A549 (cell line): ENCODE measurements at regions not wholly inside any gene's neighbourhood (a gene's known extent, or its start where the extent isn't known, plus 50 kb on each side); places are given as distances from the start of the nearest gene placed in this dataset.

Experiments used
- ATAC-seq, 2 experiments: fragments of 200-7000 bp in 1 of 2; fragments of >200 bp in 1 of 2; cut with Nextera tagmentation in 1 of 2; cut with Tn5 transposase in 1 of 2; 3 replicates each; pipeline versions ENCODE4 v1.8.0 to v1.9.1; 2018 to 2020; ENCODE audit warnings: mild to moderate bottlenecking in 1 of 2, moderate library complexity in 1 of 2
- CTCF ChIA-PET: fragments of 300-600 bp; sonication (Branson Sonifier 250); formaldehyde crosslinking; extraction: SDS; loops from one replicate; lab custom pipeline; 2021; ENCODE audit warnings: antibody characterized with exemption, inconsistent platforms; lab: Yijun Ruan, JAX
- POLR2A ChIA-PET: fragments of 350-600 bp; formaldehyde crosslinking; extraction: SDS; loops from one replicate; lab custom pipeline; 2021; ENCODE audit warnings: antibody characterized with exemption, inconsistent platforms; lab: Yijun Ruan, JAX
- DNase-seq, 2 experiments: peaks; one replicate each; pipeline versions ENCODE4 v3.0.0 to v3.0.0-alpha.2; 2011 to 2016; ENCODE audit warnings: low read depth in 1 of 2, low spot score in 1 of 2
- FAIRE-seq: peaks from 2 replicates; lab custom pipeline; 2011; peaks lifted over from hg19 to GRCh38; lab: Jason Lieb, UNC
- H3K27ac ChIP-seq, 2 experiments: fragments of >200 bp; sonication (Bioruptor Twin); formaldehyde crosslinking; 3 replicates each; pipeline ENCODE4 v1.5.1; 2016 to 2017
- H3K4me1 ChIP-seq: fragments of >200 bp; sonication (Bioruptor Twin); formaldehyde crosslinking; 3 replicates; pipeline ENCODE4 v1.6.1; 2016
- H3K4me2 ChIP-seq: fragments of >200 bp; sonication (Bioruptor Twin); formaldehyde crosslinking; 3 replicates; pipeline ENCODE4 v1.6.1; 2016
- H3K4me3 ChIP-seq: fragments of >200 bp; sonication (Bioruptor Twin); formaldehyde crosslinking; 3 replicates; pipeline ENCODE4 v1.5.1; 2016
- H3K9me3 ChIP-seq: fragments of >200 bp; sonication (Bioruptor Twin); formaldehyde crosslinking; 3 replicates; pipeline ENCODE4 v1.6.1; 2016
- CBX8 ChIP-seq: fragments of 200-600 bp; sonication (generic); IDR thresholded peaks from 2 replicates; pipeline ENCODE4 v1.6.1; 2016
- CEBPB ChIP-seq, 2 experiments: fragments of >200 bp in 1 of 2; sonication (Bioruptor Twin) in 1 of 2; formaldehyde crosslinking in 1 of 2; IDR thresholded peaks; 2 replicates each; pipeline ENCODE4 v1.6.1; 2012 to 2016
- EHMT2 ChIP-seq: fragments of 200-600 bp; sonication (generic); IDR thresholded peaks from 2 replicates; pipeline ENCODE4 v1.6.1; 2016; ENCODE audit warnings: antibody characterized with exemption, low read depth, mild to moderate bottlenecking, moderate library complexity
- FOXS1 ChIP-seq: fragments of 250-450 bp; sonication (Bioruptor Pico); IDR thresholded peaks from 2 replicates; pipeline ENCODE4 v1.5.0; 2020; ENCODE audit warnings: mild to moderate bottlenecking, moderate library complexity
- GATA3 ChIP-seq: IDR thresholded peaks from 2 replicates; pipeline ENCODE4 v1.6.1; 2012; ENCODE audit warnings: borderline replicate concordance
- HOXA7 ChIP-seq: fragments of 250-450 bp; sonication (Bioruptor Pico); IDR thresholded peaks from 2 replicates; pipeline ENCODE4 v1.5.0; 2020; ENCODE audit warnings: mild to moderate bottlenecking, moderate library complexity
- HOXB13 ChIP-seq: fragments of 250-450 bp; sonication (Bioruptor Pico); IDR thresholded peaks from 2 replicates; pipeline ENCODE4 v1.5.0; 2020; ENCODE audit warnings: low read depth, mild to moderate bottlenecking, moderate library complexity
- JUN ChIP-seq, 2 experiments: fragments of >200 bp; sonication (Bioruptor Twin); formaldehyde crosslinking; IDR thresholded peaks; 2 replicates in 1 of 2; 3 replicates in 1 of 2; pipeline ENCODE4 v1.6.1; 2016 to 2017
- JUNB ChIP-seq: fragments of >200 bp; sonication (Bioruptor Twin); formaldehyde crosslinking; IDR thresholded peaks from 2 replicates; pipeline ENCODE4 v1.6.1; 2016
- MYC ChIP-seq: IDR thresholded peaks from 2 replicates; pipeline ENCODE4 v1.6.1; 2012; ENCODE audit warnings: mild to moderate bottlenecking, inconsistent platforms, low read length, improper control_type of control experiment, borderline replicate concordance
- NFE2L2 ChIP-seq: fragments of 150-350 bp; conservative IDR thresholded peaks from 2 replicates; pipeline ENCODE4 v1.6.1; 2014; ENCODE audit warnings: low read length
- PHF8 ChIP-seq: fragments of 200-600 bp; sonication (generic); IDR thresholded peaks from 2 replicates; pipeline ENCODE4 v1.6.1; 2016; ENCODE audit warnings: low read depth, mild to moderate bottlenecking, antibody characterized with exemption, moderate library complexity, borderline replicate concordance
- POLR2A ChIP-seq: IDR thresholded peaks from 2 replicates; pipeline ENCODE4 v1.6.1; 2012; ENCODE audit warnings: mild to moderate bottlenecking, low read length
- RCOR1 ChIP-seq: fragments of 150-350 bp; IDR thresholded peaks from 2 replicates; pipeline ENCODE4 v1.6.1; 2014; ENCODE audit warnings: antibody characterized with exemption, low read length, low read depth
- RFX5 ChIP-seq: fragments of 450-650 bp; IDR thresholded peaks from 2 replicates; pipeline ENCODE4 v1.7.1; 2014; ENCODE audit warnings: antibody characterized with exemption, mild to moderate bottlenecking, moderate library complexity
- SREBF2 ChIP-seq: fragments of 450-650 bp; IDR thresholded peaks from 2 replicates; pipeline ENCODE4 v1.6.1; 2014; ENCODE audit warnings: mild to moderate bottlenecking, moderate library complexity
- TFCP2L1 ChIP-seq: fragments of 250-450 bp; sonication (Bioruptor Pico); IDR thresholded peaks from 2 replicates; pipeline ENCODE4 v1.5.0; 2021; ENCODE audit warnings: mild to moderate bottlenecking
- TP53 ChIP-seq: fragments of 250-450 bp; sonication (Bioruptor Pico); IDR thresholded peaks from 2 replicates; pipeline ENCODE4 v1.5.0; 2021; ENCODE audit warnings: mild to moderate bottlenecking, moderate library complexity
- ZC3H11A ChIP-seq: fragments of 450-650 bp; IDR thresholded peaks from 2 replicates; pipeline ENCODE4 v1.6.1; 2014; ENCODE audit warnings: antibody characterized with exemption, mild to moderate bottlenecking
- ZNF302 ChIP-seq: fragments of 250-450 bp; sonication (Bioruptor Pico); IDR thresholded peaks from 2 replicates; pipeline ENCODE4 v1.9.0; 2021; ENCODE audit warnings: inconsistent platforms, mild to moderate bottlenecking, moderate library complexity
- ZSCAN20 ChIP-seq: fragments of 250-450 bp; sonication (Bioruptor Pico); IDR thresholded peaks from 2 replicates; pipeline ENCODE4 v1.8.0; 2022; ENCODE audit warnings: mild to moderate bottlenecking, moderate library complexity
- WGBS: methylation state at CpG from one replicate; pipeline ENCODE4 v1.1.6; 2017; ENCODE audit errors: missing lambda C conversion rate; 5-methylcytosine and 5-hydroxymethylcytosine counted together
- TF ChIP-seq, protein P1 (sequence below): fragments of 200-600 bp; sonication (generic); IDR thresholded peaks from 2 replicates; pipeline ENCODE4 v1.6.1; 2016; ENCODE audit warnings: antibody characterized with exemption, mild to moderate bottlenecking, moderate library complexity
- TF ChIP-seq, protein P2 (sequence below): fragments of 250-450 bp; sonication (Bioruptor Pico); IDR thresholded peaks from 2 replicates; pipeline ENCODE4 v1.5.0; 2021; ENCODE audit warnings: mild to moderate bottlenecking, moderate library complexity, borderline replicate concordance
- TF ChIP-seq, protein P3 (sequence below): fragments of 450-650 bp; IDR thresholded peaks from 2 replicates; pipeline ENCODE4 v1.6.1; 2014; ENCODE audit warnings: antibody characterized with exemption
- TF ChIP-seq, protein P4 (sequence below): fragments of 250-450 bp; sonication (Bioruptor Pico); IDR thresholded peaks from 2 replicates; pipeline ENCODE4 v1.5.0; 2020; ENCODE audit warnings: low read depth, mild to moderate bottlenecking, moderate library complexity

DNA sequence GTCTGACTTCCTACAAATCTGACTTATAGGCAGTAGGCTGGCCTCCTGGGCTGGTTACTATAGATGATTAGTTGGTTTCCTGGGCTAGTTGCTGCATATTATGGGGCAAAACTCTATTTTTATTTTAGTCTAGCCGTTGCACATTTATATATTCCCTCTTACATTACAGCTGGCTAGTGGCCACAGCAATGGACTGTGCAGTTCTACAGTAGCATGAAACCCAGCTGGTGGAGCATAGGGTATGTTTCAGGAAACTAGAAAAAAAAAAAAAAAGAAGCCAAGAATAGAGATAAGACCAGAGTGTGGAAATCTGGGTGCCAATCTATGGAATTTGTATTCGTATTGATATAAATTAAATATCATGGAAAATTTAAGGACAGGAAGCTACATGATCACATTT, 304.4 kb upstream of the NBEA start:
- CTCF ChIA-PET = no interaction called here
- TF ChIP-seq NFE2L2 (no peak), EHMT2 (no peak), TP53 (CRISPR knock-in tag) (no peak), HOXB13 (CRISPR knock-in tag) (no peak), FOXS1 (no peak), JUN (IDR thresholded peaks at IDR 0.05) (no peak), JUNB (no peak), ZNF302 (CRISPR knock-in tag) (no peak), TFCP2L1 (CRISPR knock-in tag) (no peak), ZC3H11A (no peak)
- TF ChIP-seq, protein P1, sequence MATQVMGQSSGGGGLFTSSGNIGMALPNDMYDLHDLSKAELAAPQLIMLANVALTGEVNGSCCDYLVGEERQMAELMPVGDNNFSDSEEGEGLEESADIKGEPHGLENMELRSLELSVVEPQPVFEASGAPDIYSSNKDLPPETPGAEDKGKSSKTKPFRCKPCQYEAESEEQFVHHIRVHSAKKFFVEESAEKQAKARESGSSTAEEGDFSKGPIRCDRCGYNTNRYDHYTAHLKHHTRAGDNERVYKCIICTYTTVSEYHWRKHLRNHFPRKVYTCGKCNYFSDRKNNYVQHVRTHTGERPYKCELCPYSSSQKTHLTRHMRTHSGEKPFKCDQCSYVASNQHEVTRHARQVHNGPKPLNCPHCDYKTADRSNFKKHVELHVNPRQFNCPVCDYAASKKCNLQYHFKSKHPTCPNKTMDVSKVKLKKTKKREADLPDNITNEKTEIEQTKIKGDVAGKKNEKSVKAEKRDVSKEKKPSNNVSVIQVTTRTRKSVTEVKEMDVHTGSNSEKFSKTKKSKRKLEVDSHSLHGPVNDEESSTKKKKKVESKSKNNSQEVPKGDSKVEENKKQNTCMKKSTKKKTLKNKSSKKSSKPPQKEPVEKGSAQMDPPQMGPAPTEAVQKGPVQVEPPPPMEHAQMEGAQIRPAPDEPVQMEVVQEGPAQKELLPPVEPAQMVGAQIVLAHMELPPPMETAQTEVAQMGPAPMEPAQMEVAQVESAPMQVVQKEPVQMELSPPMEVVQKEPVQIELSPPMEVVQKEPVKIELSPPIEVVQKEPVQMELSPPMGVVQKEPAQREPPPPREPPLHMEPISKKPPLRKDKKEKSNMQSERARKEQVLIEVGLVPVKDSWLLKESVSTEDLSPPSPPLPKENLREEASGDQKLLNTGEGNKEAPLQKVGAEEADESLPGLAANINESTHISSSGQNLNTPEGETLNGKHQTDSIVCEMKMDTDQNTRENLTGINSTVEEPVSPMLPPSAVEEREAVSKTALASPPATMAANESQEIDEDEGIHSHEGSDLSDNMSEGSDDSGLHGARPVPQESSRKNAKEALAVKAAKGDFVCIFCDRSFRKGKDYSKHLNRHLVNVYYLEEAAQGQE = no peak
- Histone ChIP-seq H3K9me3 (no peaks in the 10 kb centered on the region), H3K4me3 (no peak overlapping the region), H3K4me1 (no peaks in the 10 kb centered on the region), H3K27ac (no peak overlapping the region), H3K4me2 (no peak overlapping the region)
- DNase-seq (no peak), ATAC-seq (no peak), FAIRE-seq (no peak)
- WGBS = 56% methylated on average over 2 of the region's 2 CpGs
- POLR2A ChIA-PET = no interaction called here

DNA sequence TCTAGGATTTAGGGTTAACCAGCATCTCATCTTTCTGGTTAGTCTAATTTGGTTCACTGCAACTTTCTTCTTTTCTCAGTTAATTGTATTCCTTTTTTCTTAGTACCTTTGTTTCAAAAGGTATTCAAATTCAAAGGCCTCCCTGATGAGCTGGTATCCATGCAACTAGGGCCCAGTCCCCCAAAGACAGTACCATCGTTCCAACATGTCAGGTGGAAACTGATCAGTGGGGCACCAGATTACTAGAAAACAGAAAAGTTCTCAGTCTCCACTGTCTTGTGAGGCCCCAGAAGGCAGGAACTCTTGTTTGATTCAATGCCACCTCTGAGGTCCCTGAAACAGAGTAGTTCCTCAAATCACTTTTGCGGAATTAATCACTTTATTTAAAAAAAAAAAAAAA, 303.2 kb upstream of the NBEA start:
- TF ChIP-seq RCOR1 (no peak), ZSCAN20 (no peak), CEBPB (IDR thresholded peaks at IDR 0.05) (no peak), PHF8 (no peak), HOXB13 (CRISPR knock-in tag) (no peak), HOXA7 (CRISPR knock-in tag) (no peak), CBX8 (no peak), RFX5 (no peak), GATA3 (no peak), ZNF302 (CRISPR knock-in tag) (no peak), SREBF2 (no peak)
- TF ChIP-seq, all 56 proteins: peak for 0
- Histone ChIP-seq H3K4me2 (no peak overlapping the region), H3K4me1 (no peaks in the 10 kb centered on the region), H3K27ac (no peak overlapping the region), H3K4me3 (no peak overlapping the region), H3K9me3 (no peaks in the 10 kb centered on the region)
- no peak for ATAC-seq
- no peak for DNase-seq
- ChIA-PET CTCF (no interaction called here), POLR2A (no interaction called here)
- no peak for FAIRE-seq
- WGBS = 97% methylated on average over 2 of the region's 2 CpGs

DNA sequence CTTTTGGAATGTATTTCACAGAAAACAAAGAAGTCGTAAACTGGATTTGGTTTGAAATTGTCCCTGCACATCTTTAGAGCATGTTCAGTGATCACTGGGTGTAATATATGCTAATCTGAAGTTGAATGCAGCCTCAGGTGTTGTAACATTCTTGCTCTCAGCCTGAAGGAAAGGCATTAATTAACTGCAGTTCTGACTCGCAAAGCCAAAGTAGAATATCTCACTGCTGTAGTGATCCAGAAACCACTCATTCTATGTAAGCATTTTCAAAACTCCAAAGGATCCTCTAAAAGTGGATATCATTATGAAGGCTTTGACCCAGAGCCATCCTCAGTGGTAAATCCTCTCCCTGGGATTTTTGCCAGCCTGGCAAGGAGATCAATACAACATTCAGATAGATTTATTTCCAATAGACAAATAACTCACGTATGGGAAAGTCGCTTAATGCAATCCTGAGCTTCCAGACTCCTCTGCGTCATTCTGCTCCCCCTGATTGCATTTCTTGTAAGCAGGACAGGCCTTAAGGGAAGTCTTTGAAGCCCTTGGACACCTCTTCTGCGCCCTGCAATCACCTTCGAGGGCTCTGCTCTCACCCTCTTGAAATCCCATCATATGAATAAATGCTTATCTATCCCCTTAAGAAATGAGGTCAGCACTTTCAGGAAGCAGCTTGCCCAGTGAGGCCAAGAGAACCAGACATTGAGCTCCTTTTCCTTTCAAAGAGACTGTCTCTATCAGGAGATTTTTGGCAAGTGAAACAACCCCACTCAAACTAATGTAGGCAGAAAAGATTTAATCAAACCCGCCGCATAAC, 301.7 kb upstream of the NBEA start:
- no peak for DNase-seq
- no peak for TF ChIP-seq HOXA7 (CRISPR knock-in tag)
- TF ChIP-seq, protein P2, sequence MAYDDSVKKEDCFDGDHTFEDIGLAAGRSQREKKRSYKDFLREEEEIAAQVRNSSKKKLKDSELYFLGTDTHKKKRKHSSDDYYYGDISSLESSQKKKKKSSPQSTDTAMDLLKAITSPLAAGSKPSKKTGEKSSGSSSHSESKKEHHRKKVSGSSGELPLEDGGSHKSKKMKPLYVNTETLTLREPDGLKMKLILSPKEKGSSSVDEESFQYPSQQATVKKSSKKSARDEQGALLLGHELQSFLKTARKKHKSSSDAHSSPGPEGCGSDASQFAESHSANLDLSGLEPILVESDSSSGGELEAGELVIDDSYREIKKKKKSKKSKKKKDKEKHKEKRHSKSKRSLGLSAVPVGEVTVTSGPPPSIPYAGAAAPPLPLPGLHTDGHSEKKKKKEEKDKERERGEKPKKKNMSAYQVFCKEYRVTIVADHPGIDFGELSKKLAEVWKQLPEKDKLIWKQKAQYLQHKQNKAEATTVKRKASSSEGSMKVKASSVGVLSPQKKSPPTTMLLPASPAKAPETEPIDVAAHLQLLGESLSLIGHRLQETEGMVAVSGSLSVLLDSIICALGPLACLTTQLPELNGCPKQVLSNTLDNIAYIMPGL (CRISPR knock-in tag) = no peak
- no peak for TF ChIP-seq JUN (IDR thresholded peaks at IDR 0.05)
- TF ChIP-seq, protein P3, sequence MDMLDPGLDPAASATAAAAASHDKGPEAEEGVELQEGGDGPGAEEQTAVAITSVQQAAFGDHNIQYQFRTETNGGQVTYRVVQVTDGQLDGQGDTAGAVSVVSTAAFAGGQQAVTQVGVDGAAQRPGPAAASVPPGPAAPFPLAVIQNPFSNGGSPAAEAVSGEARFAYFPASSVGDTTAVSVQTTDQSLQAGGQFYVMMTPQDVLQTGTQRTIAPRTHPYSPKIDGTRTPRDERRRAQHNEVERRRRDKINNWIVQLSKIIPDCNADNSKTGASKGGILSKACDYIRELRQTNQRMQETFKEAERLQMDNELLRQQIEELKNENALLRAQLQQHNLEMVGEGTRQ = no peak
- TF ChIP-seq, protein P4, sequence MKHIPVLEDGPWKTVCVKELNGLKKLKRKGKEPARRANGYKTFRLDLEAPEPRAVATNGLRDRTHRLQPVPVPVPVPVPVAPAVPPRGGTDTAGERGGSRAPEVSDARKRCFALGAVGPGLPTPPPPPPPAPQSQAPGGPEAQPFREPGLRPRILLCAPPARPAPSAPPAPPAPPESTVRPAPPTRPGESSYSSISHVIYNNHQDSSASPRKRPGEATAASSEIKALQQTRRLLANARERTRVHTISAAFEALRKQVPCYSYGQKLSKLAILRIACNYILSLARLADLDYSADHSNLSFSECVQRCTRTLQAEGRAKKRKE (CRISPR knock-in tag) = no peak
- no peak for TF ChIP-seq MYC
- no peak for TF ChIP-seq POLR2A
- WGBS = 91% methylated on average over 9 of the region's 9 CpGs
- no peaks in the 10 kb centered on the region for H3K4me1 ChIP-seq
- no peak for FAIRE-seq
- POLR2A ChIA-PET = no interaction called here
- no peak overlapping the region for H3K27ac ChIP-seq
- H3K9me3 ChIP-seq = no peaks in the 10 kb centered on the region
- H3K4me3 ChIP-seq = no peak overlapping the region
- CTCF ChIA-PET = interaction anchor here (0.6 kb wide), 1 partner anchor 12 kb away, joined by 3 read pairs; no protein-coding TSS in a partner anchor
- no peak for ATAC-seq
- H3K4me2 ChIP-seq = no peak overlapping the region
